ENCODE measurements at regions not wholly inside any gene's neighbourhood (a gene's known extent, or its start where the extent isn't known, plus 50 kb on each side); places are given as distances from the start of the nearest gene placed in this dataset.

GRCh38 chr6:26241033-26241895 is 123.7 kb upstream of the BTN3A2 start:
- WGBS (ENCODE audit: missing lambda C conversion rate): 93% methylated on average over 38 of the region's 38 CpGs
- ChIA-PET CTCF (interaction anchor here (0.7 to 1.2 kb wide), 2 partner anchors 9 to 32 kb away, joined by 3 read pairs; a partner anchor contains a TSS), POLR2A (no interaction called here)
- Histone ChIP-seq H3K9me3 (no peaks in the 10 kb centered on the region), H3K4me3 (no peak overlapping the region), H3K4me2 (no peak overlapping the region), H3K27ac (no peak overlapping the region), H3K4me1 (peaks cover 7% of the 10 kb centered on the region; the same call in 2 of the 3 replicates)
- ATAC-seq (no peak), FAIRE-seq (no peak), DNase-seq (ENCODE audit: low read depth in 1 of 2, low spot score in 1 of 2) (no peak)
- TF ChIP-seq FOSB (CRISPR knock-in tag; IDR thresholded peaks at IDR 0.05) (no peak), EHMT2 (IDR thresholded peaks at IDR 0.05; ENCODE audit: low read depth) (no peak), ATOH8 (CRISPR knock-in tag; IDR thresholded peaks at IDR 0.05; ENCODE audit: low read depth) (no peak), HOXA7 (CRISPR knock-in tag; IDR thresholded peaks at IDR 0.05) (no peak), KDM1A (IDR thresholded peaks at IDR 0.05; ENCODE audit: low read depth) (no peak), HEYL (CRISPR knock-in tag; IDR thresholded peaks at IDR 0.05) (no peak), ESRRA (IDR thresholded peaks at IDR 0.05; ENCODE audit: borderline replicate concordance, low read length) (no peak), ZNF302 (CRISPR knock-in tag; IDR thresholded peaks at IDR 0.05) (no peak), POLR2A (IDR thresholded peaks at IDR 0.05; ENCODE audit: low read length) (no peak), CBX2 (IDR thresholded peaks at IDR 0.05; ENCODE audit: borderline replicate concordance, low read depth) (no peak), EHF (CRISPR knock-in tag; IDR thresholded peaks at IDR 0.05) (no peak), RCOR1 (IDR thresholded peaks at IDR 0.05; ENCODE audit: low read depth, low read length) (no peak), MAX (IDR thresholded peaks at IDR 0.05) (no peak), HOXB5 (CRISPR knock-in tag; IDR thresholded peaks at IDR 0.05) (no peak), CTCF (IDR thresholded peaks at IDR 0.05) (no peak), CHD2 (IDR thresholded peaks at IDR 0.05; ENCODE audit: low read length, partially characterized antibody) (no peak)
- TF ChIP-seq, protein P1, sequence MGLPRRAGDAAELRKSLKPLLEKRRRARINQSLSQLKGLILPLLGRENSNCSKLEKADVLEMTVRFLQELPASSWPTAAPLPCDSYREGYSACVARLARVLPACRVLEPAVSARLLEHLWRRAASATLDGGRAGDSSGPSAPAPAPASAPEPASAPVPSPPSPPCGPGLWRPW (IDR thresholded peaks at IDR 0.05): no peak

DNA sequence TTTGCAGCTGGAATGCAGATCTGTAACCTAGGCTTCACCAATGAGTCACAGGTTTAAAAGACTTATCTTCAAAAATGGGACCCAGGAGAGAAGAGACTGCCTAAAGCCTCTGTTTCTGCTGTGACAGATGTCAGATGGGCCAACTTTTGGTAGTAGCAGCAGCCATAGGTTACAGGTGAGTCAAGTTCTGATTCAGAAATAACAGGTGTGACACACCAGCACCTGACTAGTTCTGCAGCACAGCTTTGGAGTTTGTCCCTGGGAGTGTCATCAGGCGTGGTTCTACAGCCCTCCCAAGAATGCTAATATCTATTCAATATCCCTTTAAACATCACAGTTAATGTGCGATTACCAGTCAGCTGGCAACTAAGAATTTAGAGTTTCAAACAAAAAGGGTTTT is 121.9 kb upstream of the BTN3A2 start:
- 69% methylated on average over 2 of the region's 2 CpGs for WGBS (ENCODE audit: missing lambda C conversion rate)
- no peak for TF ChIP-seq KDM5A (IDR thresholded peaks at IDR 0.05)
- TF ChIP-seq RNF2 (IDR thresholded peaks at IDR 0.05; ENCODE audit: borderline replicate concordance, low read depth): no peak
- no peak for TF ChIP-seq MYC (IDR thresholded peaks at IDR 0.05; ENCODE audit: borderline replicate concordance, low read length)
- TF ChIP-seq ZC3H11A (IDR thresholded peaks at IDR 0.05): no peak
- TF ChIP-seq TP53 (CRISPR knock-in tag; IDR thresholded peaks at IDR 0.05): no peak
- no peak for TF ChIP-seq HOXB13 (CRISPR knock-in tag; IDR thresholded peaks at IDR 0.05; ENCODE audit: low read depth)
- TF ChIP-seq NR3C1 (IDR thresholded peaks at IDR 0.05): no peak
- no peak for TF ChIP-seq HOXB5 (CRISPR knock-in tag; IDR thresholded peaks at IDR 0.05)
- TF ChIP-seq ZFP36 (IDR thresholded peaks at IDR 0.05; ENCODE audit: borderline replicate concordance, partially characterized antibody): no peak
- TF ChIP-seq CHD4 (IDR thresholded peaks at IDR 0.05; ENCODE audit: borderline replicate concordance): no peak
- TF ChIP-seq FOSB (CRISPR knock-in tag; IDR thresholded peaks at IDR 0.05): no peak
- no peak for TF ChIP-seq RAD21 (conservative IDR thresholded peaks at IDR 0.05 in 1 of 2, IDR thresholded peaks at IDR 0.05 in 1 of 2)
- no peak for TF ChIP-seq HOXA7 (CRISPR knock-in tag; IDR thresholded peaks at IDR 0.05)
- POLR2A ChIA-PET: interaction anchor here (1.0 kb wide), 1 partner anchor 9 kb away, joined by 3 read pairs; no protein-coding TSS in a partner anchor
- no peak overlapping the region for H3K4me3 ChIP-seq
- no peak for ATAC-seq
- FAIRE-seq: no peak
- peaks cover 7% of the 10 kb centered on the region; the same call in 1 of the 3 replicates for H3K4me1 ChIP-seq
- CTCF ChIA-PET: no interaction called here
- H3K27ac ChIP-seq: no peak overlapping the region
- no peaks in the 10 kb centered on the region for H3K9me3 ChIP-seq
- DNase-seq (ENCODE audit: low read depth in 1 of 2, low spot score in 1 of 2): no peak
- H3K4me2 ChIP-seq: no peak overlapping the region

All from A549 (cell line).